Stomach smooth muscle (tissue), 2 donors: ENCODE measurements at regions not wholly inside any gene's neighbourhood (a gene's known extent, or its start where the extent isn't known, plus 50 kb on each side); places are given as distances from the start of the nearest gene placed in this dataset.

ENCODE experiments used
- H3K27ac ChIP-seq: one replicate; pipeline ENCODE4 v1.7.0; 2013; ENCODE audit warnings: mild to moderate bottlenecking, low read length, inconsistent platforms
- H3K27me3 ChIP-seq, 2 donors: one replicate each; pipeline ENCODE4 v1.7.0; 2013; ENCODE audit warnings: low read length in 2 of 2; ENCODE audit not compliant: insufficient read depth in 2 of 2, control insufficient read depth in 1 of 2
- H3K36me3 ChIP-seq, 2 donors: one replicate each; pipeline ENCODE4 v1.7.0; 2013; ENCODE audit warnings: low read length in 2 of 2; ENCODE audit not compliant: control insufficient read depth in 2 of 2, insufficient read depth in 2 of 2
- H3K4me1 ChIP-seq: one replicate; pipeline ENCODE4 v1.7.0; 2013; ENCODE audit warnings: low read length; ENCODE audit not compliant: control insufficient read depth, insufficient read depth
- H3K4me3 ChIP-seq, 2 donors: one replicate each; pipeline ENCODE4 v1.7.0; 2013; ENCODE audit warnings: low read length in 2 of 2
- H3K9ac ChIP-seq, 2 donors: one replicate each; pipeline ENCODE4 v1.7.0; 2013; ENCODE audit warnings: low read length in 2 of 2, mild to moderate bottlenecking in 1 of 2
- H3K9me3 ChIP-seq, 2 donors: one replicate each; pipeline ENCODE4 v1.7.0; 2013; ENCODE audit warnings: low read length in 2 of 2; ENCODE audit not compliant: control insufficient read depth in 2 of 2
- donor health status: healthy.
- donor health status: Pancreatic carcinoma.

- peaks cover 0 to 5% of the 10 kb centered on the region in 2 donors for H3K9me3 ChIP-seq
- peaks cover 0 to 2% of the 10 kb centered on the region in 2 donors for H3K27me3 ChIP-seq
- peaks cover 2% of the 10 kb centered on the region for H3K4me1 ChIP-seq
- H3K36me3 ChIP-seq: no peaks in the 10 kb centered on the region
- H3K27ac ChIP-seq: no peak overlapping the region
- H3K9ac ChIP-seq: no peak overlapping the region
- H3K4me3 ChIP-seq: no peak overlapping the region
Observed at GRCh38 chr16:18059089-18059488, 277.4 kb downstream of the NPIPA8 start.

- no peak overlapping the region for H3K9ac ChIP-seq
- H3K27ac ChIP-seq: no peak overlapping the region
- H3K4me1 ChIP-seq: no peaks in the 10 kb centered on the region
- no peak overlapping the region for H3K4me3 ChIP-seq
- no peaks in the 10 kb centered on the region for H3K27me3 ChIP-seq
- H3K9me3 ChIP-seq: peaks cover 0 to 7% of the 10 kb centered on the region in 2 donors
- no peaks in the 10 kb centered on the region for H3K36me3 ChIP-seq
Observed at GRCh38 chr16:18055411-18055916, 281.1 kb downstream of the NPIPA8 start.

GRCh38 chr16:18050777-18051176, 285.8 kb downstream of the NPIPA8 start:
- Histone ChIP-seq H3K27me3 (peaks cover 0 to 3% of the 10 kb centered on the region in 2 donors), H3K9ac (no peak overlapping the region), H3K9me3 (peaks cover 0 to 2% of the 10 kb centered on the region in 2 donors), H3K36me3 (no peaks in the 10 kb centered on the region), H3K4me3 (no peak overlapping the region), H3K27ac (no peak overlapping the region), H3K4me1 (no peaks in the 10 kb centered on the region)

GRCh38 chr16:18050234-18050633, 286.3 kb downstream of the NPIPA8 start:
- H3K4me3 ChIP-seq: no peak overlapping the region
- H3K9me3 ChIP-seq: peaks cover 0 to 2% of the 10 kb centered on the region in 2 donors
- no peaks in the 10 kb centered on the region for H3K36me3 ChIP-seq
- peaks cover 0 to 3% of the 10 kb centered on the region in 2 donors for H3K27me3 ChIP-seq
- no peaks in the 10 kb centered on the region for H3K4me1 ChIP-seq
- no peak overlapping the region for H3K27ac ChIP-seq
- H3K9ac ChIP-seq: no peak overlapping the region

GRCh38 chr16:18049547-18050133, 286.9 kb downstream of the NPIPA8 start:
- Histone ChIP-seq H3K9me3 (peaks cover 0 to 2% of the 10 kb centered on the region in 2 donors), H3K27ac (no peak overlapping the region), H3K36me3 (no peaks in the 10 kb centered on the region), H3K4me3 (no peak overlapping the region), H3K4me1 (no peaks in the 10 kb centered on the region), H3K27me3 (peaks cover 0 to 3% of the 10 kb centered on the region in 2 donors), H3K9ac (no peak overlapping the region)

- Histone ChIP-seq H3K36me3 (no peaks in the 10 kb centered on the region), H3K27me3 (peaks cover 0 to 3% of the 10 kb centered on the region in 2 donors), H3K27ac (no peak overlapping the region), H3K4me3 (no peak overlapping the region), H3K4me1 (no peaks in the 10 kb centered on the region), H3K9ac (no peak overlapping the region), H3K9me3 (peaks cover 0 to 2% of the 10 kb centered on the region in 2 donors)
Observed at GRCh38 chr16:18048853-18049546, 287.5 kb downstream of the NPIPA8 start.

GRCh38 chr16:18047761-18048160, 288.8 kb downstream of the NPIPA8 start:
- no peak overlapping the region for H3K9ac ChIP-seq
- no peak overlapping the region for H3K27ac ChIP-seq
- H3K4me1 ChIP-seq: no peaks in the 10 kb centered on the region
- no peak overlapping the region for H3K4me3 ChIP-seq
- no peaks in the 10 kb centered on the region for H3K36me3 ChIP-seq
- peaks cover 0 to 3% of the 10 kb centered on the region in 2 donors for H3K27me3 ChIP-seq
- peaks cover 0 to under 1% of the 10 kb centered on the region in 2 donors for H3K9me3 ChIP-seq

GRCh38 chr16:18045356-18045755, 291.2 kb downstream of the NPIPA8 start:
- H3K4me3 ChIP-seq: no peak overlapping the region
- H3K27ac ChIP-seq: no peak overlapping the region
- H3K27me3 ChIP-seq: peaks cover 0 to 3% of the 10 kb centered on the region in 2 donors
- no peaks in the 10 kb centered on the region for H3K36me3 ChIP-seq
- peaks cover 0 to 1% of the 10 kb centered on the region in 2 donors for H3K9me3 ChIP-seq
- H3K9ac ChIP-seq: no peak overlapping the region
- H3K4me1 ChIP-seq: no peaks in the 10 kb centered on the region

GRCh38 chr16:18041864-18042834, 294.4 kb downstream of the NPIPA8 start:
- Histone ChIP-seq H3K27ac (no peak overlapping the region), H3K9ac (no peak overlapping the region)

GRCh38 chr16:18039931-18040330, 296.6 kb downstream of the NPIPA8 start:
- H3K4me3 ChIP-seq: no peak overlapping the region
- H3K27me3 ChIP-seq: no peaks in the 10 kb centered on the region
- H3K9me3 ChIP-seq: peaks cover 0 to 2% of the 10 kb centered on the region in 2 donors
- H3K27ac ChIP-seq: no peak overlapping the region
- H3K4me1 ChIP-seq: no peaks in the 10 kb centered on the region
- H3K9ac ChIP-seq: no peak overlapping the region
- no peaks in the 10 kb centered on the region for H3K36me3 ChIP-seq

More at GRCh38 chr16:18041864-18042834, 294.4 kb downstream of the NPIPA8 start:
- Histone ChIP-seq H3K4me3 (no peak overlapping the region), H3K4me1 (no peaks in the 10 kb centered on the region), H3K27me3 (no peaks in the 10 kb centered on the region), H3K9me3 (peaks cover 0 to 2% of the 10 kb centered on the region in 2 donors), H3K36me3 (no peaks in the 10 kb centered on the region)
